ENCODE measurements at regions not wholly inside any gene's neighbourhood (a gene's known extent, or its start where the extent isn't known, plus 50 kb on each side); places are given as distances from the start of the nearest gene placed in this dataset.

GRCh38 chr11:11084337-11084736 lies 226.5 kb upstream of the ZBED5 start:
- no peak overlapping the region for H3K4me3 ChIP-seq (ENCODE audit: low read depth, low read length)
- TF ChIP-seq, protein P1, sequence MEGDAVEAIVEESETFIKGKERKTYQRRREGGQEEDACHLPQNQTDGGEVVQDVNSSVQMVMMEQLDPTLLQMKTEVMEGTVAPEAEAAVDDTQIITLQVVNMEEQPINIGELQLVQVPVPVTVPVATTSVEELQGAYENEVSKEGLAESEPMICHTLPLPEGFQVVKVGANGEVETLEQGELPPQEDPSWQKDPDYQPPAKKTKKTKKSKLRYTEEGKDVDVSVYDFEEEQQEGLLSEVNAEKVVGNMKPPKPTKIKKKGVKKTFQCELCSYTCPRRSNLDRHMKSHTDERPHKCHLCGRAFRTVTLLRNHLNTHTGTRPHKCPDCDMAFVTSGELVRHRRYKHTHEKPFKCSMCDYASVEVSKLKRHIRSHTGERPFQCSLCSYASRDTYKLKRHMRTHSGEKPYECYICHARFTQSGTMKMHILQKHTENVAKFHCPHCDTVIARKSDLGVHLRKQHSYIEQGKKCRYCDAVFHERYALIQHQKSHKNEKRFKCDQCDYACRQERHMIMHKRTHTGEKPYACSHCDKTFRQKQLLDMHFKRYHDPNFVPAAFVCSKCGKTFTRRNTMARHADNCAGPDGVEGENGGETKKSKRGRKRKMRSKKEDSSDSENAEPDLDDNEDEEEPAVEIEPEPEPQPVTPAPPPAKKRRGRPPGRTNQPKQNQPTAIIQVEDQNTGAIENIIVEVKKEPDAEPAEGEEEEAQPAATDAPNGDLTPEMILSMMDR (IDR thresholded peaks at IDR 0.05; ENCODE audit: borderline replicate concordance, insufficient read depth, low read depth, low read length) = no peak

DNA sequence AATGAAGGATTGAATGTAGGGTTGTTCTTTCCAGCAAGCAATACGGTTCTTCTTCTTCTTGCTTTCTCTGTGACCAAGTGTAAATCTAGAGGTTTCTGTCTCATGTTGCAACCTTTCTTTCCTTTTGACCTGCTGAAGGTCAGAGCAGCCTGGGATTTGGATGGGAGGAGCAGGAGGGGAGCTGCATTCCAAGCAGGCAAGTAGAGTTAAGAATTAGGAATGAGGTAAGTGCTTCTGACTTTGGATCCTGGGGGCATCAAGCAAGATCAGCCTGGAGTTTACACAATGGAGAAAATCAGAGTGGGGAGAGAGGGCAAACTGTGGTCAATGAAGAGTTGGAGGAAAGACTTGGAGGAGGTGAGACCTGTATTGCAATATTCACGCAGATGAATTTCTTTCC lies 225.6 kb upstream of the ZBED5 start:
- TF ChIP-seq, protein P1 (IDR thresholded peaks at IDR 0.05; ENCODE audit: borderline replicate concordance, insufficient read depth, low read depth, low read length) = no peak

DNA sequence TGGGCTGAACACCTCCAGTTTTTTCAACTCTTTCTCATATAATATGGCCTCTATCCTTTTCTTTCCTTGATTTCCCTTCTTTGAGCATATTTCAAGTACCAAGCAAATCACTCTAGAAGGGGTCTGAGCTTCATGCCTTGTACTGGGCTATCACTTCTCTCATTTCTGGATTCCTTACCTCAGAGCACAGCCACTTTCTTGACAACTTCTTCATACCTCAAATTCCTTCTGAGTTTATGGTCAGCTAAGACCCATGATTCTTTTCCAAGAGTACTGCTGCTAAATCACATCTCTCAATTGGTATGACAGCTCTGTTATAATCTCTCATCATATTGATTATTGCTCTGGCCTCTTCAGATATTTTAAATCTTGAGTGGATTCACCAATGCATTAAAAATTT lies 224.8 kb upstream of the ZBED5 start:
- no peak overlapping the region for H3K4me3 ChIP-seq (ENCODE audit: low read depth, low read length)
- TF ChIP-seq, protein P1 (IDR thresholded peaks at IDR 0.05; ENCODE audit: borderline replicate concordance, insufficient read depth, low read depth, low read length) = no peak

More for the DNA sequence above, 225.6 kb upstream of the ZBED5 start:
- no peak overlapping the region for H3K4me3 ChIP-seq (ENCODE audit: low read depth, low read length)

DNA sequence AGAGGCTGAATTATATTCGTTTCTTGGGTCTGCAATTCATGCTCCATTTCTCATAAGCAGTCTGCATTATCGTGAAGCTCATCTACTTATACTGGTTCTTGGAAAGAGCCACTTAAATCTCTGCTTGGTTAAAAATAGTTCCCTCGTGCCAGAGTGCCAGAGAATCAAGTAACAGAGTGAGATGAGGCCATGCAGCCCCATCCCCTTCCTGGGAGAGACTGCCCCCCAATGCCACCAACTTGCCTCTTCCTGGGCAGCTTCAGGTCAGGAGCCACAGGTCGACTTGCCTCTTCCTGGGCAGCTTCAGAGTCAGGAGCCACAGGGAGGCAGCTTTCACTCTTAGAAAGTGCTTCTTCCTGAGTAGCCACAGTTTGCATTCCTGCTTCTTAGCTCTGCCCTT lies 223.9 kb upstream of the ZBED5 start:
- H3K4me3 ChIP-seq (ENCODE audit: low read depth, low read length) = no peak overlapping the region
- TF ChIP-seq, protein P1 (IDR thresholded peaks at IDR 0.05; ENCODE audit: borderline replicate concordance, insufficient read depth, low read depth, low read length) = no peak

DNA sequence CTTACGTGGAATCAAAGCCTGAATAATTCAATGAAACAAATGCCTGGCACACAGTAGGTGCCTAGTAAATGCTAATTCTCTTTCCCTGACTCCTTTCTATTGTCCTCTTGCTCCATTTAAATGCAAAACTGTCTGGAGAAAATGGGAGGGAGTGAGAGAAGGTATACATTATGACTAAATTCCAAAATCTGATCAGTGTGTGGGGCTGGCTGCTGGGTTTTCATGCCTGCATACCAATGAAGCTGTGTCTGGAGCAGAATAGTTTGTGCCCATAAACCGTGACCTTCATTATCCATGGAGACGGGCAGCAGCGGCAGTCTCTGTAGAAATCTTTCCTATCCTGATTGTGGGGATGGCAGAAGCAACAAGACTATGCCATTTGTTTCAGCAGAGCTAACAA lies 223.4 kb upstream of the ZBED5 start:
- TF ChIP-seq, protein P1 (IDR thresholded peaks at IDR 0.05; ENCODE audit: borderline replicate concordance, insufficient read depth, low read depth, low read length) = no peak
- no peak overlapping the region for H3K4me3 ChIP-seq (ENCODE audit: low read depth, low read length)

GRCh38 chr11:11078344-11079086 lies 220.7 kb upstream of the ZBED5 start:
- H3K4me3 ChIP-seq (ENCODE audit: low read depth, low read length) = no peak overlapping the region
- TF ChIP-seq, protein P1 (IDR thresholded peaks at IDR 0.05; ENCODE audit: borderline replicate concordance, insufficient read depth, low read depth, low read length) = no peak

- TF ChIP-seq, protein P1 (IDR thresholded peaks at IDR 0.05; ENCODE audit: borderline replicate concordance, insufficient read depth, low read depth, low read length) = no peak
- no peak overlapping the region for H3K4me3 ChIP-seq (ENCODE audit: low read depth, low read length)
Observed at GRCh38 chr11:11077898-11078297, 220.0 kb upstream of the ZBED5 start.

Data from GM12875 (cell line).